IMR-90 (cell line): ENCODE measurements at regions not wholly inside any gene's neighbourhood (a gene's known extent, or its start where the extent isn't known, plus 50 kb on each side); places are given as distances from the start of the nearest gene placed in this dataset.

ENCODE experiments used
- ATAC-seq: fragments of 200-7000 bp; cut with Tn5 transposase; 2 replicates; pipeline ENCODE4 v1.9.1; 2020; ENCODE audit warnings: low read depth, mild to moderate bottlenecking, moderate library complexity
- BruUV-seq: library from RNA; stranded (reverse); fragments of 400-500 nt; replicated peaks from 2 replicates; lab custom pipeline; 2021; lab: Mats Ljungman, UMichigan
- CTCF ChIA-PET: fragments of 300-600 bp; formaldehyde crosslinking; extraction: SDS; loops from one replicate; lab custom pipeline; 2021; ENCODE audit warnings: antibody characterized with exemption; lab: Yijun Ruan, JAX
- POLR2A ChIA-PET: fragments of 300-600 bp; sonication (Branson Sonifier 250); formaldehyde crosslinking; loops from one replicate; lab custom pipeline; 2022; ENCODE audit warnings: antibody characterized with exemption; ENCODE audit not compliant: unreplicated experiment; lab: Charles Lee
- DNase-seq: peaks from one replicate; pipeline ENCODE4 v3.0.0; 2013
- H2AFZ ChIP-seq: replicated peaks from 2 replicates; pipeline ENCODE3; 2013; ENCODE audit warnings: low read length, mild to moderate bottlenecking; ENCODE audit not compliant: poor library complexity
- H2AK5ac ChIP-seq: 2 replicates; pipeline ENCODE4 v1.6.1; 2013; ENCODE audit warnings: low read depth, low read length, inconsistent platforms
- H2AK9ac ChIP-seq: replicated peaks from 2 replicates; pipeline ENCODE3; 2013; ENCODE audit warnings: mild to moderate bottlenecking, low read depth, low read length, moderate library complexity; ENCODE audit not compliant: poor library complexity
- H2BK120ac ChIP-seq: 2 replicates; pipeline ENCODE4 v1.6.1; 2013; ENCODE audit warnings: low read depth, low read length, inconsistent platforms
- H2BK15ac ChIP-seq: 3 replicates; pipeline ENCODE4 v1.6.1; 2013; ENCODE audit warnings: low read depth, low read length, inconsistent platforms
- H2BK20ac ChIP-seq: 2 replicates; pipeline ENCODE4 v1.6.1; 2013; ENCODE audit warnings: low read depth, mild to moderate bottlenecking, inconsistent platforms, low read length, moderate library complexity
- H2BK5ac ChIP-seq: 2 replicates; pipeline ENCODE4 v1.6.1; 2013; ENCODE audit warnings: mild to moderate bottlenecking, low read depth, low read length, inconsistent platforms; ENCODE audit not compliant: poor library complexity, severe bottlenecking
- H3K14ac ChIP-seq: replicated peaks from 2 replicates; pipeline ENCODE4 v1.6.1; 2013; ENCODE audit warnings: low read depth, low read length, inconsistent platforms
- H3K18ac ChIP-seq: 2 replicates; pipeline ENCODE4 v1.6.1; 2013; ENCODE audit warnings: low read depth, low read length, control low read depth
- H3K23ac ChIP-seq: 2 replicates; pipeline ENCODE4 v1.6.1; 2013; ENCODE audit warnings: low read depth, low read length, inconsistent platforms
- H3K27ac ChIP-seq: 2 replicates; pipeline ENCODE4 v1.5.1; 2013; ENCODE audit warnings: mild to moderate bottlenecking, control low read depth, low read length; ENCODE audit not compliant: insufficient read depth
- H3K27me3 ChIP-seq: 2 replicates; pipeline ENCODE4 v1.6.1; 2013; ENCODE audit warnings: low read length; ENCODE audit not compliant: control insufficient read depth, insufficient read depth
- H3K36me3 ChIP-seq: 2 replicates; pipeline ENCODE4 v1.6.1; 2013; ENCODE audit warnings: low read length, mixed read lengths; ENCODE audit not compliant: control insufficient read depth, insufficient read depth
- H3K4ac ChIP-seq: 2 replicates; pipeline ENCODE4 v1.6.1; 2013; ENCODE audit warnings: low read depth, low read length, inconsistent platforms
- H3K4me1 ChIP-seq: 2 replicates; pipeline ENCODE4 v1.6.1; 2013; ENCODE audit warnings: low read length, mixed read lengths; ENCODE audit not compliant: control insufficient read depth, insufficient read depth
- H3K4me2 ChIP-seq: 2 replicates; pipeline ENCODE4 v1.6.1; 2013; ENCODE audit warnings: low read depth, mild to moderate bottlenecking, control low read depth, low read length, moderate library complexity
- H3K4me3 ChIP-seq: 2 replicates; pipeline ENCODE4 v1.5.1; 2013; ENCODE audit warnings: low read depth, mild to moderate bottlenecking, control low read depth, low read length, moderate library complexity; ENCODE audit not compliant: insufficient read depth
- H3K56ac ChIP-seq: 2 replicates; pipeline ENCODE4 v1.6.1; 2013; ENCODE audit warnings: low read length, inconsistent platforms; ENCODE audit not compliant: insufficient read depth; ENCODE audit errors: extremely low read depth
- H3K79me1 ChIP-seq, 2 experiments: 2 replicates each; pipeline ENCODE4 v1.6.1; 2013; ENCODE audit warnings: low read length in 2 of 2, inconsistent platforms in 1 of 2, low read depth in 1 of 2
- H3K9ac ChIP-seq: 2 replicates; pipeline ENCODE4 v1.6.1; 2013; ENCODE audit warnings: low read depth, low read length, control low read depth
- H3K9me1 ChIP-seq: 2 replicates; pipeline ENCODE4 v1.6.1; 2013; ENCODE audit warnings: low read length, inconsistent platforms; ENCODE audit not compliant: insufficient read depth
- H3K9me3 ChIP-seq: 2 replicates; pipeline ENCODE4 v1.6.1; 2013; ENCODE audit warnings: low read length; ENCODE audit not compliant: control insufficient read depth, insufficient read depth
- H4K20me1 ChIP-seq: 2 replicates; pipeline ENCODE4 v1.6.1; 2013; ENCODE audit warnings: low read length, inconsistent platforms; ENCODE audit not compliant: insufficient read depth
- H4K5ac ChIP-seq: 2 replicates; pipeline ENCODE4 v1.6.1; 2013; ENCODE audit warnings: mild to moderate bottlenecking, low read depth, low read length, control low read depth
- H4K8ac ChIP-seq, 2 experiments: 2 replicates each; pipeline ENCODE4 v1.6.1; 2013; ENCODE audit warnings: low read depth in 2 of 2, low read length in 2 of 2, control low read depth in 1 of 2, inconsistent platforms in 1 of 2
- H4K91ac ChIP-seq: 2 replicates; pipeline ENCODE4 v1.6.1; 2013; ENCODE audit warnings: low read depth, low read length, inconsistent platforms; ENCODE audit not compliant: insufficient read depth
- BHLHE40 ChIP-seq: fragments of 150-350 bp; IDR thresholded peaks from 2 replicates; pipeline ENCODE4 v1.6.1; 2016; ENCODE audit warnings: mild to moderate bottlenecking, low read depth, low read length
- CEBPB ChIP-seq: IDR thresholded peaks from 2 replicates; pipeline ENCODE4 v1.6.1; 2012; ENCODE audit warnings: low read depth, low read length, improper control_type of control experiment
- ELK1 ChIP-seq: fragments of 150-350 bp; IDR thresholded peaks from 2 replicates; pipeline ENCODE4 v1.6.1; 2016; ENCODE audit warnings: low read depth, mild to moderate bottlenecking, low read length, moderate library complexity, borderline replicate concordance
- MAZ ChIP-seq: IDR thresholded peaks from 2 replicates; pipeline ENCODE4 v1.6.1; 2012; ENCODE audit warnings: low read depth, mild to moderate bottlenecking, low read length, improper control_type of control experiment, moderate library complexity, borderline replicate concordance
- MXI1 ChIP-seq: IDR thresholded peaks from 2 replicates; pipeline ENCODE4 v1.6.1; 2012; ENCODE audit warnings: low read depth, mild to moderate bottlenecking, low read length, moderate library complexity, borderline replicate concordance
- POLR2A ChIP-seq: IDR thresholded peaks from 2 replicates; pipeline ENCODE4 v1.6.1; 2012; ENCODE audit warnings: mild to moderate bottlenecking, low read depth, low read length
- USF2 ChIP-seq: fragments of 150-350 bp; IDR thresholded peaks from 2 replicates; pipeline ENCODE4 v1.6.1; 2017; ENCODE audit warnings: mild to moderate bottlenecking, antibody characterized with exemption, low read length, low read depth
- WGBS, 2 experiments: methylation state at CpG; one replicate each; pipeline versions ENCODE4 v1.1.5 to v1.1.7; 2013; ENCODE audit warnings: missing lambda C conversion rate in 2 of 2; ENCODE audit not compliant: insufficient read length in 1 of 2; ENCODE audit errors: extremely low coverage in 2 of 2; 5-methylcytosine and 5-hydroxymethylcytosine counted together
- dilution Hi-C: fragments of 300-500 bp; cut with HindIII; formaldehyde crosslinking; loops from one replicate; pipeline ENCODE4 v1.14.3; 2018; ENCODE audit warnings: low sequenced_read_pairs; ENCODE audit not compliant: unreplicated experiment
- in situ Hi-C: fragments of 300-500 bp; cut with MboI; formaldehyde crosslinking; loops from 3 replicates; pipeline ENCODE4 v1.14.3; 2019; ENCODE audit warnings: low sequenced_read_pairs, inconsistent platforms, mixed read lengths
- intact Hi-C: fragments of 100-400 bp; cut with micrococcal nuclease; formaldehyde crosslinking; loops from 2 replicates; pipeline ENCODE4 v1.10.0; 2022

- POLR2A ChIA-PET, result no interaction called here
These were observed 691.8 kb downstream of the DNAH5 start for GRCh38 chr5:13252699-13253098.

More at GRCh38 chr5:13252699-13253098, 691.8 kb downstream of the DNAH5 start:
- H2AK9ac ChIP-seq, result no peak overlapping the region
- no peaks in the 10 kb centered on the region for H3K9me3 ChIP-seq
- CTCF ChIA-PET, result interaction anchor here (0.6 kb wide), 1 partner anchor 18 kb away, joined by 3 read pairs; no protein-coding TSS in a partner anchor
- no peak overlapping the region for H2BK15ac ChIP-seq
- no peak overlapping the region for H2AFZ ChIP-seq
- H2BK120ac ChIP-seq, result no peak overlapping the region
- H4K91ac ChIP-seq, result no peak overlapping the region
- H3K14ac ChIP-seq, result no peak overlapping the region
- ATAC-seq, result no peak
- no peak overlapping the region for H3K27ac ChIP-seq
- H3K9me1 ChIP-seq, result no peaks in the 10 kb centered on the region
- in situ Hi-C loops, result no loop called here
- no peak overlapping the region for H2BK20ac ChIP-seq
- no peak overlapping the region for H3K4ac ChIP-seq
- intact Hi-C loops, result no loop called here
- H2BK5ac ChIP-seq, result no peak overlapping the region
- no peak overlapping the region for H4K8ac ChIP-seq
- no peak overlapping the region for H4K5ac ChIP-seq
- dilution Hi-C loops, result no loop called here
- H3K36me3 ChIP-seq, result no peaks in the 10 kb centered on the region
- no peak overlapping the region for H3K18ac ChIP-seq
- H3K4me1 ChIP-seq, result no peaks in the 10 kb centered on the region
- no peak for DNase-seq
- H4K20me1 ChIP-seq, result no peaks in the 10 kb centered on the region
- H3K9ac ChIP-seq, result no peak overlapping the region
- H3K27me3 ChIP-seq, result no peaks in the 10 kb centered on the region
- H3K56ac ChIP-seq, result no peak overlapping the region
- TF ChIP-seq CEBPB, result no peak
- TF ChIP-seq ELK1, result no peak
- TF ChIP-seq POLR2A, result no peak
- no peak for TF ChIP-seq MXI1
- no peak for TF ChIP-seq BHLHE40
- no peak for TF ChIP-seq MAZ
- no peak for TF ChIP-seq USF2
- no peak overlapping the region for H3K4me3 ChIP-seq
- no TSS peak for BruUV-seq
- no peak overlapping the region for H3K4me2 ChIP-seq
- no peaks in the 10 kb centered on the region for H3K79me1 ChIP-seq
- no CpG with 5 or more reads among the region's 5 CpGs for WGBS, 2 experiments
- no peak overlapping the region for H3K23ac ChIP-seq
- no peak overlapping the region for H2AK5ac ChIP-seq
